ENCODE measurements at regions not wholly inside any gene's neighbourhood (a gene's known extent, or its start where the extent isn't known, plus 50 kb on each side); places are given as distances from the start of the nearest gene placed in this dataset.
A peak's percentile ranks its signal among the peaks of the same experiment; 100 is the strongest.

GRCh38 chrX:25158635-25159034, 142.9 kb upstream of the ARX start:
- Mint-ChIP-seq H3K27me3 (ENCODE audit: low read depth) (peaks cover 6% of the 10 kb centered on the region), H3K27ac (no peak overlapping the region), H3K4me1 (ENCODE audit: low read depth) (no peaks in the 10 kb centered on the region), H3K9me3 (no peaks in the 10 kb centered on the region), H3K36me3 (ENCODE audit: low read depth) (no peaks in the 10 kb centered on the region), H3K4me3 (no peak overlapping the region)
- DNase-seq: no peak
- intact Hi-C loops (cut with micrococcal nuclease): no loop called here
- CTCF ChIA-PET: interaction anchor here (0.7 kb wide), 1 partner anchor 46 kb away, joined by 3 read pairs; no protein-coding TSS in a partner anchor

GRCh38 chrX:25156832-25157231, 141.1 kb upstream of the ARX start:
- Mint-ChIP-seq H3K27me3 (ENCODE audit: low read depth) (peaks cover 3% of the 10 kb centered on the region), H3K36me3 (ENCODE audit: low read depth) (no peaks in the 10 kb centered on the region), H3K9me3 (no peaks in the 10 kb centered on the region), H3K4me3 (no peak overlapping the region), H3K27ac (no peak overlapping the region), H3K4me1 (ENCODE audit: low read depth) (no peaks in the 10 kb centered on the region)
- CTCF ChIA-PET: no interaction called here
- DNase-seq: no peak
- intact Hi-C loops (cut with micrococcal nuclease): no loop called here

GRCh38 chrX:25156323-25156722, 140.6 kb upstream of the ARX start:
- Mint-ChIP-seq H3K27me3 (ENCODE audit: low read depth) (peaks cover 3% of the 10 kb centered on the region), H3K9me3 (no peaks in the 10 kb centered on the region), H3K36me3 (ENCODE audit: low read depth) (no peaks in the 10 kb centered on the region), H3K4me1 (ENCODE audit: low read depth) (no peaks in the 10 kb centered on the region), H3K27ac (no peak overlapping the region), H3K4me3 (no peak overlapping the region)
- no peak for DNase-seq
- CTCF ChIA-PET: no interaction called here
- intact Hi-C loops (cut with micrococcal nuclease): no loop called here

DNA sequence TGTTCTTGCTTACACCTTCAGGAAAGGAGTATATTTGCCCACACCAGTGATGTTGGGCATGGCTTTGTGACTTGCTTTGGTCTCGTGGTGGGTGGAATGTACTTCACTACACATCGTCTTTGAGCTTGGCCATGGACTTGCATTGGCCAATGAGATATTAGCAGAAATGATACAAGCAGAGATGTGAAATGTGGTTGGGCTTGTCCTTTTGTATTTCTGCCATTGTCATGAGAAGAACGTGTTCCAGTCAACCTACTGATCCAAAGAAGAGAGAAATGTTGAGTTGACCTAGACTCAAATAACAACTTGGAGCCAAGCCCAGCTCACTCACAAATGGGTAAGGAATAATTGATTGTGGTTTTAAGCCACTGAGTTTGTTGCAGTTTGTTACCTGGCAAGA, 138.4 kb upstream of the ARX start:
- CTCF ChIA-PET: no interaction called here
- Mint-ChIP-seq H3K36me3 (ENCODE audit: low read depth) (no peaks in the 10 kb centered on the region), H3K27me3 (ENCODE audit: low read depth) (peaks cover 3% of the 10 kb centered on the region), H3K4me3 (no peak overlapping the region), H3K27ac (no peak overlapping the region), H3K9me3 (no peaks in the 10 kb centered on the region), H3K4me1 (ENCODE audit: low read depth) (no peaks in the 10 kb centered on the region)
- DNase-seq: no peak
- intact Hi-C loops (cut with micrococcal nuclease): no loop called here

DNA sequence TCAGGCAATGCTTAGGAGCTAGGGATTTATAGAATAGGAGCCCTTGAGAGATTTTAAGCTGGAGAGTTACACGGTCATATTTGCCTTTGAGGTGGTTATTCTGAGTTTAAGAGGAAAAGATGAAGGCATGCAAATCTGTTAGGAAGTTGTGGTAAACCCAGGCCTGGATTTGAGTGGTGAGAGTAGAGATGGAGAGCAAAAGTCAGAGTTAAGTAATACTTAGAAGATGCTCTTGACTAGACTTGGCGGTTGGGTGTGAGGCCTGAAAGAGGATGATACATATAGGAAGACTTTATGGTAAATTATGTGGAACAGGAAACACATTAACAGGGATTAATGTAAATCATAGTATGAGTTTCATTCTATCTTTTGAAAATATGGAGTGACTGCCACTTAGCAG, 136.0 kb upstream of the ARX start:
- H3K4me3 Mint-ChIP-seq: no peak overlapping the region
- H3K27ac Mint-ChIP-seq: no peak overlapping the region
- H3K36me3 Mint-ChIP-seq (ENCODE audit: low read depth): no peaks in the 10 kb centered on the region
- intact Hi-C loops (cut with micrococcal nuclease): no loop called here
- H3K9me3 Mint-ChIP-seq: no peaks in the 10 kb centered on the region
- CTCF ChIA-PET: no interaction called here
- H3K4me1 Mint-ChIP-seq (ENCODE audit: low read depth): no peaks in the 10 kb centered on the region
- no peak for DNase-seq
- H3K27me3 Mint-ChIP-seq (ENCODE audit: low read depth): peaks cover 3% of the 10 kb centered on the region

- Mint-ChIP-seq H3K4me1 (ENCODE audit: low read depth) (no peaks in the 10 kb centered on the region), H3K9me3 (no peaks in the 10 kb centered on the region), H3K36me3 (ENCODE audit: low read depth) (no peaks in the 10 kb centered on the region), H3K27ac (no peak overlapping the region), H3K27me3 (ENCODE audit: low read depth) (peaks cover 2% of the 10 kb centered on the region), H3K4me3 (no peak overlapping the region)
- peak; percentile 51 for DNase-seq
- CTCF ChIA-PET: interaction anchor here (0.7 to 2.4 kb wide), 12 partner anchors 47 to 1667 kb away, joined by 3 to 12 read pairs (median 3); partner anchors contain the start of gene ARX
- intact Hi-C loops (cut with micrococcal nuclease): loop anchor here (1.0 to 5.0 kb wide), 3 partner anchors 121 to 392 kb away; no protein-coding TSS in a partner anchor
Observed at GRCh38 chrX:25144043-25144940, 128.5 kb upstream of the ARX start.

- Mint-ChIP-seq H3K4me1 (ENCODE audit: low read depth) (no peaks in the 10 kb centered on the region), H3K4me3 (no peak overlapping the region), H3K27me3 (ENCODE audit: low read depth) (peaks cover 2% of the 10 kb centered on the region), H3K9me3 (no peaks in the 10 kb centered on the region), H3K27ac (no peak overlapping the region), H3K36me3 (ENCODE audit: low read depth) (no peaks in the 10 kb centered on the region)
- DNase-seq: no peak
- CTCF ChIA-PET: interaction anchor here (0.7 to 2.4 kb wide), 9 partner anchors 122 to 377 kb away, joined by 3 to 12 read pairs (median 3); partner anchors contain the start of gene ARX
- intact Hi-C loops (cut with micrococcal nuclease): loop anchor here (1.0 to 5.0 kb wide), 2 partner anchors 391 to 772 kb away; no protein-coding TSS in a partner anchor
Observed at GRCh38 chrX:25143596-25143995, 127.8 kb upstream of the ARX start.

- Mint-ChIP-seq H3K36me3 (ENCODE audit: low read depth) (no peaks in the 10 kb centered on the region), H3K4me1 (ENCODE audit: low read depth) (no peaks in the 10 kb centered on the region), H3K27ac (no peak overlapping the region), H3K9me3 (no peaks in the 10 kb centered on the region), H3K4me3 (no peak overlapping the region), H3K27me3 (ENCODE audit: low read depth) (peaks cover 2% of the 10 kb centered on the region)
- intact Hi-C loops (cut with micrococcal nuclease): loop anchor here (5.0 kb wide), 1 partner anchor 389 kb away; no protein-coding TSS in a partner anchor
- DNase-seq: no peak
- CTCF ChIA-PET: no interaction called here
Observed at GRCh38 chrX:25141684-25142083, 125.9 kb upstream of the ARX start.

GRCh38 chrX:25131055-25131454, 115.3 kb upstream of the ARX start:
- H3K4me1 Mint-ChIP-seq (ENCODE audit: low read depth): no peaks in the 10 kb centered on the region
- DNase-seq: no peak
- H3K27ac Mint-ChIP-seq: no peak overlapping the region
- intact Hi-C loops (cut with micrococcal nuclease): no loop called here
- CTCF ChIA-PET: no interaction called here
- peaks cover 13% of the 10 kb centered on the region for H3K27me3 Mint-ChIP-seq (ENCODE audit: low read depth)
- H3K36me3 Mint-ChIP-seq (ENCODE audit: low read depth): no peaks in the 10 kb centered on the region
- no peak overlapping the region for H3K4me3 Mint-ChIP-seq
- H3K9me3 Mint-ChIP-seq: no peaks in the 10 kb centered on the region

- H3K9me3 Mint-ChIP-seq: no peaks in the 10 kb centered on the region
Observed at GRCh38 chrX:25130619-25131018, 114.9 kb upstream of the ARX start.

DNA sequence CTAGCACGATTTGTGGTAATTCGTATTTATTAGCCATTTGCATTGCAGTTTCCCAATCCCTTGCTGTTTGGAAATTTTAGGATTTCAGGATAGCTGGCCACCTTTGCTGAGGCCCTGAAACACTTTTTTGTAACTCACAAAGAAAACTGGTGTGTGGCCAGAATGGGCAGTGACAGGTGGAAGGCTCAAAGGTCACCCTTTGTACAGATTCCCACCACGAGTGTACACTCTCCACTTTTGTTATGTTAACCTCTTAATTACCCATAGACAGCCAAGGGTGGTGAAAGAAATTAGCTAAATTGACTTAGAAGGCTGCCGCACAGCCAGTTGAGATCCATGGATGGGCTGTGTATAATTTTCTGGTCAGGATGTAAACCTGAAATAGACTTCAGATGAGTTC, 109.7 kb upstream of the ARX start:
- Mint-ChIP-seq H3K4me3 (no peak overlapping the region), H3K27ac (no peak overlapping the region), H3K9me3 (no peaks in the 10 kb centered on the region), H3K27me3 (ENCODE audit: low read depth) (peaks cover 14% of the 10 kb centered on the region), H3K4me1 (ENCODE audit: low read depth) (no peaks in the 10 kb centered on the region), H3K36me3 (ENCODE audit: low read depth) (no peaks in the 10 kb centered on the region)
- intact Hi-C loops (cut with micrococcal nuclease): no loop called here
- CTCF ChIA-PET: interaction anchor here (0.7 kb wide), 1 partner anchor 116 kb away, joined by 3 read pairs; no protein-coding TSS in a partner anchor
- DNase-seq: no peak

More at GRCh38 chrX:25130619-25131018, 114.9 kb upstream of the ARX start:
- intact Hi-C loops (cut with micrococcal nuclease): no loop called here
- Mint-ChIP-seq H3K4me3 (no peak overlapping the region), H3K4me1 (ENCODE audit: low read depth) (no peaks in the 10 kb centered on the region), H3K27ac (no peak overlapping the region), H3K27me3 (ENCODE audit: low read depth) (peaks cover 12% of the 10 kb centered on the region), H3K36me3 (ENCODE audit: low read depth) (no peaks in the 10 kb centered on the region)
- no peak for DNase-seq
- CTCF ChIA-PET: no interaction called here

DNA sequence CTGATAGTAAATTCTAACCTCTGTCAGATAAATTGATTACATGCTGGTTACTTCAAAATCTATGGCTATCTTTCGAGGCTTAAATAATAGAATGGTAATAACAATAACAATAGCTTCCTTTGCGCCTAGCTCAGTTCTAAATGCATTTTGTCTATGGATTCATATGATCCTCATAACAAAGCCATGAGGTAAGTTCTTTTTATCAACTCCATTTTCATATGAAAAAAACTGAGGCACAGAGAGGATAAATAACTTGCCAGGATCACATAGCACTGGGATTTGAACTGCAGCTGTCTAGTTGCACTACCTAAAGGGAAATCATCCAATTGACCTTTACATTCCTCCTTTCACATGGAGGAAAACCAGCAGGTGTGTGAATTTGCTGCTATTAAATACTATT, 108.6 kb upstream of the ARX start:
- CTCF ChIA-PET: no interaction called here
- DNase-seq: no peak
- intact Hi-C loops (cut with micrococcal nuclease): no loop called here
- Mint-ChIP-seq H3K4me3 (no peak overlapping the region), H3K27me3 (ENCODE audit: low read depth) (peaks cover 14% of the 10 kb centered on the region), H3K9me3 (no peaks in the 10 kb centered on the region), H3K36me3 (ENCODE audit: low read depth) (no peaks in the 10 kb centered on the region), H3K4me1 (ENCODE audit: low read depth) (no peaks in the 10 kb centered on the region), H3K27ac (no peak overlapping the region)

- Mint-ChIP-seq H3K9me3 (no peaks in the 10 kb centered on the region), H3K4me1 (ENCODE audit: low read depth) (no peaks in the 10 kb centered on the region), H3K36me3 (ENCODE audit: low read depth) (no peaks in the 10 kb centered on the region), H3K27me3 (ENCODE audit: low read depth) (no peaks in the 10 kb centered on the region), H3K4me3 (no peak overlapping the region), H3K27ac (no peak overlapping the region)
- intact Hi-C loops (cut with micrococcal nuclease): no loop called here
- CTCF ChIA-PET: no interaction called here
- no peak for DNase-seq
Observed at GRCh38 chrX:25112156-25112555, 96.4 kb upstream of the ARX start.

All from activated naive CD4-positive, alpha-beta T cell treated with anti-CD3 and anti-CD28 coated beads for 36 hours (primary cell).